ENCODE measurements at regions not wholly inside any gene's neighbourhood (a gene's known extent, or its start where the extent isn't known, plus 50 kb on each side); places are given as distances from the start of the nearest gene placed in this dataset.
A peak's percentile ranks its signal among the peaks of the same experiment; 100 is the strongest.

- H3K27me3 Mint-ChIP-seq (ENCODE audit: low read depth), result no peaks in the 10 kb centered on the region
- DNase-seq (ENCODE audit: low spot score), result no peak
- TF ChIP-seq CTCF (IDR thresholded peaks at IDR 0.05), result no peak
Observed at GRCh38 chr7:17512181-17512675, 213.8 kb downstream of the AHR start.

GRCh38 chr7:17516771-17517170 is 218.3 kb downstream of the AHR start:
- DNase-seq (ENCODE audit: low spot score), result no peak
- no peak overlapping the region for H3K4me3 Mint-ChIP-seq (ENCODE audit: unreplicated experiment)
- H3K27me3 Mint-ChIP-seq (ENCODE audit: low read depth), result no peaks in the 10 kb centered on the region
- TF ChIP-seq CTCF (IDR thresholded peaks at IDR 0.05), result no peak
- peaks cover 47% of the 10 kb centered on the region for H3K4me1 Mint-ChIP-seq (ENCODE audit: low read depth)
- no peak overlapping the region for H3K27ac Mint-ChIP-seq (ENCODE audit: unreplicated experiment)
- H3K9me3 Mint-ChIP-seq (ENCODE audit: low read depth), result peaks cover 4% of the 10 kb centered on the region
- H3K36me3 Mint-ChIP-seq (ENCODE audit: low read depth), result peaks cover 3% of the 10 kb centered on the region

More at GRCh38 chr7:17512181-17512675, 213.8 kb downstream of the AHR start:
- H3K4me1 Mint-ChIP-seq (ENCODE audit: low read depth), result peaks cover 35% of the 10 kb centered on the region
- H3K36me3 Mint-ChIP-seq (ENCODE audit: low read depth), result peaks cover 1% of the 10 kb centered on the region
- H3K4me3 Mint-ChIP-seq (ENCODE audit: unreplicated experiment), result no peak overlapping the region
- H3K9me3 Mint-ChIP-seq (ENCODE audit: low read depth), result no peaks in the 10 kb centered on the region
- H3K27ac Mint-ChIP-seq (ENCODE audit: unreplicated experiment), result peak overlapping the region; percentile 1

GRCh38 chr7:17520941-17521340 is 222.5 kb downstream of the AHR start:
- TF ChIP-seq CTCF (IDR thresholded peaks at IDR 0.05), result no peak
- H3K4me3 Mint-ChIP-seq (ENCODE audit: unreplicated experiment), result peak overlapping the region; percentile 13
- H3K27ac Mint-ChIP-seq (ENCODE audit: unreplicated experiment), result peak overlapping the region; percentile 86
- peaks cover 1% of the 10 kb centered on the region for H3K36me3 Mint-ChIP-seq (ENCODE audit: low read depth)
- peaks cover 78% of the 10 kb centered on the region for H3K4me1 Mint-ChIP-seq (ENCODE audit: low read depth)
- DNase-seq (ENCODE audit: low spot score), result no peak
- H3K9me3 Mint-ChIP-seq (ENCODE audit: low read depth), result peaks cover 4% of the 10 kb centered on the region
- no peaks in the 10 kb centered on the region for H3K27me3 Mint-ChIP-seq (ENCODE audit: low read depth)

GRCh38 chr7:17521437-17521836 is 223.0 kb downstream of the AHR start:
- no peak overlapping the region for H3K4me3 Mint-ChIP-seq (ENCODE audit: unreplicated experiment)
- no peak for DNase-seq (ENCODE audit: low spot score)
- H3K27me3 Mint-ChIP-seq (ENCODE audit: low read depth), result no peaks in the 10 kb centered on the region
- peaks cover 1% of the 10 kb centered on the region for H3K36me3 Mint-ChIP-seq (ENCODE audit: low read depth)
- peak overlapping the region; percentile 86 for H3K27ac Mint-ChIP-seq (ENCODE audit: unreplicated experiment)
- H3K4me1 Mint-ChIP-seq (ENCODE audit: low read depth), result peaks cover 81% of the 10 kb centered on the region
- peaks cover 4% of the 10 kb centered on the region for H3K9me3 Mint-ChIP-seq (ENCODE audit: low read depth)
- TF ChIP-seq CTCF (IDR thresholded peaks at IDR 0.05), result no peak

- Mint-ChIP-seq H3K36me3 (ENCODE audit: low read depth) (peaks cover 1% of the 10 kb centered on the region), H3K9me3 (ENCODE audit: low read depth) (peaks cover 10% of the 10 kb centered on the region), H3K27me3 (ENCODE audit: low read depth) (no peaks in the 10 kb centered on the region), H3K27ac (ENCODE audit: unreplicated experiment) (peak overlapping the region; percentile 97), H3K4me1 (ENCODE audit: low read depth) (peaks cover 92% of the 10 kb centered on the region), H3K4me3 (ENCODE audit: unreplicated experiment) (peak overlapping the region; percentile 54)
- TF ChIP-seq CTCF (IDR thresholded peaks at IDR 0.05), result no peak
- DNase-seq (ENCODE audit: low spot score), result no peak
Observed at GRCh38 chr7:17523813-17524739, 225.6 kb downstream of the AHR start.

Measured in chondrocyte (in vitro differentiated cells).